Central memory CD8-positive, alpha-beta T cell (primary cell): ENCODE measurements at regions not wholly inside any gene's neighbourhood (a gene's known extent, or its start where the extent isn't known, plus 50 kb on each side); places are given as distances from the start of the nearest gene placed in this dataset.

ENCODE experiments used
- ATAC-seq: fragments of 150-1000 bp; cut with Tn5 transposase; replicated peaks from 2 replicates; pipeline ENCODE4 v1.10.0; 2022; ENCODE audit warnings: mild to moderate bottlenecking, moderate FRiP score, moderate number of reproducible peaks; ENCODE audit not compliant: poor library complexity, severe bottlenecking; ENCODE audit errors: extremely low read depth
- DNase-seq, 2 donors: peaks; one replicate each; pipeline ENCODE4 v3.0.0; 2021; ENCODE audit warnings: low spot score in 2 of 2
- H3K27ac Mint-ChIP-seq: one replicate; pipeline ENCODE4 v1.8.0; 2022; ENCODE audit warnings: low read depth, mild to moderate bottlenecking, moderate library complexity, mixed read lengths
- H3K27me3 Mint-ChIP-seq: one replicate; pipeline ENCODE4 v1.8.0; 2022; ENCODE audit warnings: mixed read lengths
- H3K36me3 Mint-ChIP-seq: one replicate; pipeline ENCODE4 v1.8.0; 2022; ENCODE audit warnings: mild to moderate bottlenecking, moderate library complexity, mixed read lengths; ENCODE audit not compliant: insufficient read depth
- H3K4me1 Mint-ChIP-seq: one replicate; pipeline ENCODE4 v1.8.0; 2022; ENCODE audit warnings: mixed read lengths
- H3K4me3 Mint-ChIP-seq: one replicate; pipeline ENCODE4 v1.8.0; 2022; ENCODE audit warnings: mild to moderate bottlenecking, moderate library complexity, mixed read lengths
- H3K9me3 Mint-ChIP-seq: one replicate; pipeline ENCODE4 v1.8.0; 2022; ENCODE audit warnings: mixed read lengths

DNA sequence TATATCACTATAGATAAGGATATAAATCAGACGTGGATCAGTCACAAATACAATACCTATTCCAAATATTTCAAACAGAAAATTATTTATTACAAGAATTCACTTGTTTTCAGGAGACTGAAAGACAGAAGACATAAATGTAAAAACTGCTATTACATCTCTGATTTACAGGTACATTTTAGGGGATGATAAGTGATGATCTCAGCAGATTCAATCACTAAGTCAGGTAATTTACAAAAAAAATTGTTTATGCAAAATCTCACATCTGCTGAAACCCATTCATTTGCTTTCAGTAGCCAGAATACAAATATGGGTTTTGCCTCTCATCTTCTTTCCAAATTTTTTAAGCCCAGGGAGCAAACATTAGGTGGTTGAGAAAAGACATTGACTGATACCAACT lies 1648.4 kb upstream of the RAG2 start:
- Mint-ChIP-seq H3K4me3 (no peak overlapping the region), H3K27me3 (no peaks in the 10 kb centered on the region), H3K27ac (no peak overlapping the region), H3K4me1 (no peaks in the 10 kb centered on the region), H3K36me3 (no peaks in the 10 kb centered on the region), H3K9me3 (peaks cover 14% of the 10 kb centered on the region)
- no peak for ATAC-seq
- DNase-seq, result no peak

DNA sequence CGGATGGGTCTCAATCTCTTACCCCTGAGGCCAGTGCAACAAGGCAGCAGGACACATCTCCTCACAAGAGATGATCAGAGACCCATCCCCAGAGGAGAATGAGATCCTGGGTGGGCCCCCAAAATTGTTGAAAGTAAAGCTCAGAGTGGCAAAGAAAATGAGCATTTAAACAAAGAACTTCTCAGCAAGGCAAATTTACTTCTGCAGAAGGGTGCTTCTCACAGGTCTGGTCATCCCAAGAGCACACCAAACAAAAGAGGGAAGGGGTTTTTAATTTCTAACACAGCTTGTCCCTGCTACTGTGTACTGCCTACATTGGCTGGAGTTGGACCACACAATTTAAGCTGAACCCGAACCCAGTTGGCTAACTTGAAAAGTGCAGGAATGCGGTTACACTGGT lies 1628.6 kb upstream of the RAG2 start:
- peaks cover 29% of the 10 kb centered on the region for H3K9me3 Mint-ChIP-seq
- no peaks in the 10 kb centered on the region for H3K36me3 Mint-ChIP-seq
- ATAC-seq (no peak), DNase-seq (no peak)
- H3K4me1 Mint-ChIP-seq, result no peaks in the 10 kb centered on the region
- H3K27ac Mint-ChIP-seq, result no peak overlapping the region
- no peak overlapping the region for H3K4me3 Mint-ChIP-seq
- no peaks in the 10 kb centered on the region for H3K27me3 Mint-ChIP-seq

DNA sequence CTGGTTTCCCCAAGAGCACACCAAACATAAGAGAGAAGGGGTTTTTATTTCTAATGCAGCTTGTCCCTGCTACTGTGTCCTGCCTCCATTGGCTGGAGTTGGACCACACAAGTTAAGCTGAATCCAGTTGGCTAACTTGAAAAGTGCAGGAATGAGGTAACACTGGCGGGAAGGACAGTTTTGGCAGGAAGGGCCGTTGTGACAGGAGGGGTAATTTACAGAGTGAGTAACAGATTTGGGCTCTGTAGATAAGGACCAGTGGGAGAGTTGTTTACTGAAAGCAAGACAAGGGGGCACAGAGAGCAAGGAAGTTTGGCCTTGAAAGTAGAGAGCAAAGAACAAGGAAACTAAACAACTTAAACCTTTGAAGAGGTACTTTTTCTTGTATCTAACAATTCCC lies 1623.3 kb upstream of the RAG2 start:
- no peaks in the 10 kb centered on the region for H3K27me3 Mint-ChIP-seq
- no peak for ATAC-seq
- H3K9me3 Mint-ChIP-seq, result peaks cover 29% of the 10 kb centered on the region
- no peak overlapping the region for H3K27ac Mint-ChIP-seq
- no peak for DNase-seq
- H3K4me1 Mint-ChIP-seq, result no peaks in the 10 kb centered on the region
- H3K4me3 Mint-ChIP-seq, result no peak overlapping the region
- no peaks in the 10 kb centered on the region for H3K36me3 Mint-ChIP-seq

DNA sequence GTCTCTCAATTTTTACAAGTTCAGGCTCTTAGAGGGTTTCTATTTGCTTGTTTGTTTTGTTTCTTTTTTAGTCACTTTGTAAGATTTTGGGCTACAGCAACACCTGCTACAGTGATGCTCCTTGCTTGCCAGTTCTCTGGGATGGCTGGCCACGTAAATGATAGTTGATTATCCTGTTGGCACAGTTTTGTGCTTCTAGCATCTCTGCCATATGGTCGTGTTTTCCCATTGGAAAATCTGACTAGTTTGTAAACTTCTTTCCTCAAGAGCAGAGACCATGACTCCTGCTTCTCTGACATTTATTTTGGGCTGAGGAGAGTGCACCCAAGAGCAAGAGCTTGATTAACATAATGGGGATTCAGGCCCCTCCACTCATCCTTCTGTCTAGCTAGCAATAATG lies 1621.6 kb upstream of the RAG2 start:
- DNase-seq, result no peak
- Mint-ChIP-seq H3K27ac (no peak overlapping the region), H3K9me3 (peaks cover 27% of the 10 kb centered on the region), H3K36me3 (no peaks in the 10 kb centered on the region), H3K4me1 (no peaks in the 10 kb centered on the region), H3K4me3 (no peak overlapping the region), H3K27me3 (no peaks in the 10 kb centered on the region)
- no peak for ATAC-seq

DNA sequence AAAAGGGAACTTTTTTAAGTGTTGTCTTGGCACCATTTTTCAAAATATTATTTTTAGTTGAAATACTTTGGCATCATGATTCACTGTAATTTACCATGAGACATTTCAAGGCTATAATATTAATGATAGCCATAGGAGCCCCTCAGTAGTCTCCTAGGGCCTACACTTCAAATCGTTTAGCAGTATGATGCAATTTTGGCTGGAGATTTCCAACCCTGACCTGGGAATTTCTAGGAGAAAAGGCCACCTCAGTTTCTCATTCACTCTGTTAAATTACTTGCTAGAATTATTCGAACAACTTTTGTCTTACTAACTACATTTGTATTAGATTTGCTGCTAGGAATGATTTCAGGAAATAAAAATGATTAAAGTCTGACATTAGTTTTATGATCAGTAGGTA lies 1610.9 kb upstream of the RAG2 start:
- Mint-ChIP-seq H3K4me1 (no peaks in the 10 kb centered on the region), H3K27me3 (no peaks in the 10 kb centered on the region), H3K4me3 (no peak overlapping the region), H3K9me3 (peaks cover 12% of the 10 kb centered on the region), H3K27ac (no peak overlapping the region), H3K36me3 (no peaks in the 10 kb centered on the region)
- no peak for ATAC-seq
- no peak for DNase-seq

DNA sequence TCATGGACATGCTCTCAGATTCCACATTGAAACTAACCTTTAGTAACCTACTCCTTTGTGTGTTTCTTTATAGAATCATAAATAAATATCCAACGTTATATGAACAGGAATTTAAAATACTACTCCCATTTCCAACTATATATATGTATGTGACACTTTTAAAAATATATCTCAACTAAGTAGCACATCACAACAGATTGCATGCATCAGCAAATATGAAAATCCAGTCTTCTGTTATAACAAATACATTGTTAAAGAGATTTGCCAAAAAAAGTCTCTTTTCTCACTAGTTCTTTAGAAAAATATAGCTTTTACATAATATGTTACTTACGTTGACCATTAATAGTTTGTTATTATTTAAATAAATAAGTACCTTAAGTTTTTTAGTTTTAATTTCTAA lies 1608.6 kb upstream of the RAG2 start:
- ATAC-seq, result no peak
- DNase-seq, result no peak
- Mint-ChIP-seq H3K9me3 (peaks cover 12% of the 10 kb centered on the region), H3K27me3 (no peaks in the 10 kb centered on the region), H3K36me3 (no peaks in the 10 kb centered on the region), H3K4me1 (no peaks in the 10 kb centered on the region), H3K27ac (no peak overlapping the region), H3K4me3 (no peak overlapping the region)

DNA sequence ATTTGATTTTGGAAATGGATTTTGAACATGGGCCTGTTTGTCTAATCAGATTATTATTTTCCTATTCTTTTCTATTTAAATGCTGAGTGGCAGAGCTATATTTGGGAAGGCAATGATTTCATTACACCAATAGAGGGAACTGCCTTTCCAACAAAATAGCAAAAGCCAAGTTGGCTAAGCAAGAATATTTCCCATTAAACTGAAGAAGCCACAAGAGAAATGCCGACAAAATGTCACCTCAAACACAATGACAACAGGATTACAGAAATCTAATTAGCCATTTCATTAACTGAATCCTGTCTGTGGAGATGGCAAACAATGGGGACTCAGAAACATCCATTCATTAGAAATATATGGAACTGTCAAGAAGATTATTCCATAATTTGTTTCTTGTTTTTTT lies 1593.1 kb upstream of the RAG2 start:
- no peaks in the 10 kb centered on the region for H3K27me3 Mint-ChIP-seq
- H3K36me3 Mint-ChIP-seq, result no peaks in the 10 kb centered on the region
- peaks cover 17% of the 10 kb centered on the region for H3K9me3 Mint-ChIP-seq
- no peak for DNase-seq
- no peaks in the 10 kb centered on the region for H3K4me1 Mint-ChIP-seq
- ATAC-seq, result no peak
- no peak overlapping the region for H3K4me3 Mint-ChIP-seq
- H3K27ac Mint-ChIP-seq, result no peak overlapping the region

DNA sequence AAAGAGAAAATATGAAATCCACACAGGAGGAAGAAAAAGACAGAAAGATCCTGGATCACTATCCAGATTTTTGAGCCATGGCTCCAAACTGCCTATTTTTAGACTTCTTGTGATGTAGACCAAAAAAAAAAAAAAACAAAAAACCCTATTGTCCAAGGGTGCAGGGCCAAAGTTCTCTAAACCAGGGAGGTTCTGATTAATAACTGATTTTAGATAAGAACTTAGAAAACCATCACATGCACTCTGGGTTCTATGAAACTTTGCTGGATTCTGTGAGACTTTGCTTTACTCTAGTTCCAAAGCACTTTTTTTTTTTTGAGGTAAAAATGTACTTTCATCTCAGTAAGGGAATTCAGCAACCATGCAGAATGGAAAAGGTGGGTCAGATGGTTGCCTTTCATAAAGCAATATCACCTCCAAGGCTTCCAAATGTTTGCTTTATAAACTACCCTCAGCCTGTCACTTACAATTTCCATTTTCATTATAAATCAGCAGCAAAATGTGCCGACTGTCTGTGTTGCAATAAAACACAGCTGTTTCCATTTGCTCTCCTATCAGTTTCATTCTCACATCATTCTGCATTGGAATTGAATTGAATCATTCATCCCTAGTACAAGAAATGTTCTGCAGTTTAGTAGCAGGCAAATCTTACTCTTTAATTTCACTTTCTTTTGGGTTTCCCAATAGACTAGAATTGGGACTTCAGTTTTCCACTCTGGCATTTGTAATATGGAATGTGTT lies 1584.3 kb upstream of the RAG2 start:
- Mint-ChIP-seq H3K4me3 (no peak overlapping the region), H3K4me1 (no peaks in the 10 kb centered on the region), H3K36me3 (no peaks in the 10 kb centered on the region), H3K27ac (no peak overlapping the region), H3K27me3 (no peaks in the 10 kb centered on the region), H3K9me3 (peaks cover 14% of the 10 kb centered on the region)
- no peak for ATAC-seq
- no peak for DNase-seq

DNA sequence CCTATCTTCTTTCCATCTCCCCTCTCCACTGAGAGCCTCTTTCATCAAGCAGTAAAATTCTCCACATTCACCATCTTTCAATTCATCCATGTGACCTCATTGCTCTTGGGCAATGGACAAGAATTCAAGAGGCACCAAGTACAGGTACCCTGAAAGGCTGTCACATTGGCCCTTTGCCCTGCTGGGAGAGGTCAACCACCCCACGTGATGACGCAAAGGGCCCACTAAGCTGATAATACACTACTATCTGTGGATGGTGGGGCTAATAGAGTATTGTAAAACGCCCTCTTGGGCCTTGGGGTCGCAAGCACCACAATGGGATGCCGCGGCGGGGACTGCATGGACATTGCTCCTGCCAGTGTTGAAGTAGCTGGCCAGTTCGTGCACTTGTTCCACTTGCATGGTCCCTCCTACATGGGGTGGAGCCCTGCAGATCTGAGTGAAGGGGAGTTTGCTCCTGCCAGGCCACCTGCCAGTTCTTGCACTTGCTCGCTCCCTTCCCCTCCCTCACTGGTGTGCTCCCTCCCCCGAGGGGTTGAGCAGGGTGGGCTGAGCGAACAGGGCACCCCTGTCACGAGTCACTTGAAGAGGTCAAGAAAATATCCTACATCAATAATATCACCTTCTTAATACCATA lies 1578.8 kb upstream of the RAG2 start:
- H3K9me3 Mint-ChIP-seq, result peaks cover 14% of the 10 kb centered on the region
- DNase-seq (no peak), ATAC-seq (no peak)
- H3K36me3 Mint-ChIP-seq, result no peaks in the 10 kb centered on the region
- no peaks in the 10 kb centered on the region for H3K4me1 Mint-ChIP-seq
- H3K4me3 Mint-ChIP-seq, result no peak overlapping the region
- no peak overlapping the region for H3K27ac Mint-ChIP-seq
- H3K27me3 Mint-ChIP-seq, result no peaks in the 10 kb centered on the region

DNA sequence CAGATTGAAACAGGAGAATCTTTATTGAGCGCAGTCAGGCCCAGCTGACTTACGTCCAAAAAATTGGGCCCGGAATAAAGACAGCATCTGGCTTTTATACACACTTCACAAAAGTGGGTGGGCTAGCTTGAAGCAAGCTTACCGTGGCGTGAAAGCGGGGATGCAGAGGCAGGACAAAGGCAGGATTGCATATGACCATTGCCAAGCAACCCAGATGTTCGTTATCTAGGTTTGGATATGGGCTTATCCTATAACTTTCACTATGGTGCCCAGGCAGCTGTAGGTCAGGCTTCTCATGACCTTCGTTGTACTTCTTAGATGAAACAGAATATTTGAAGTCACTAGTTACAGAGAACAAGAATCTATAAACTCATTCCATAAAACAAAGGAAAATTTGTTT lies 1575.6 kb upstream of the RAG2 start:
- H3K4me3 Mint-ChIP-seq, result no peak overlapping the region
- H3K27ac Mint-ChIP-seq, result no peak overlapping the region

GRCh38 chr11:38169286-38169685 lies 1571.2 kb upstream of the RAG2 start:
- DNase-seq, result no peak
- Mint-ChIP-seq H3K27me3 (no peaks in the 10 kb centered on the region), H3K9me3 (peaks cover 23% of the 10 kb centered on the region), H3K4me3 (no peak overlapping the region), H3K4me1 (no peaks in the 10 kb centered on the region), H3K27ac (no peak overlapping the region), H3K36me3 (no peaks in the 10 kb centered on the region)
- no peak for ATAC-seq

More for the DNA sequence above, 1575.6 kb upstream of the RAG2 start:
- H3K27me3 Mint-ChIP-seq, result no peaks in the 10 kb centered on the region
- H3K36me3 Mint-ChIP-seq, result no peaks in the 10 kb centered on the region
- ATAC-seq, result no peak
- H3K4me1 Mint-ChIP-seq, result no peaks in the 10 kb centered on the region
- no peak for DNase-seq
- H3K9me3 Mint-ChIP-seq, result peaks cover 12% of the 10 kb centered on the region

GRCh38 chr11:38163526-38163925 lies 1565.5 kb upstream of the RAG2 start:
- no peak overlapping the region for H3K4me3 Mint-ChIP-seq
- H3K4me1 Mint-ChIP-seq, result no peaks in the 10 kb centered on the region
- no peak for DNase-seq

GRCh38 chr11:38160433-38160832 lies 1562.4 kb upstream of the RAG2 start:
- no peaks in the 10 kb centered on the region for H3K36me3 Mint-ChIP-seq
- H3K4me1 Mint-ChIP-seq, result no peaks in the 10 kb centered on the region
- peaks cover 41% of the 10 kb centered on the region for H3K9me3 Mint-ChIP-seq
- no peak overlapping the region for H3K27ac Mint-ChIP-seq
- no peak for DNase-seq
- no peak overlapping the region for H3K4me3 Mint-ChIP-seq
- ATAC-seq, result no peak
- no peaks in the 10 kb centered on the region for H3K27me3 Mint-ChIP-seq

More at GRCh38 chr11:38163526-38163925, 1565.5 kb upstream of the RAG2 start:
- Mint-ChIP-seq H3K36me3 (no peaks in the 10 kb centered on the region), H3K9me3 (peaks cover 34% of the 10 kb centered on the region), H3K27me3 (no peaks in the 10 kb centered on the region), H3K27ac (no peak overlapping the region)
- ATAC-seq, result no peak
